Stomach (tissue), 4 donors: ENCODE measurements at regions not wholly inside any gene's neighbourhood (a gene's known extent, or its start where the extent isn't known, plus 50 kb on each side); places are given as distances from the start of the nearest gene placed in this dataset.

ENCODE experiments used
- POLR2A ChIP-seq, 4 donors: fragments of 450-650 bp; IDR thresholded peaks; one replicate each; pipeline ENCODE4 v1.6.1; 2016; ENCODE audit warnings: antibody characterized with exemption in 4 of 4, control low read depth in 2 of 4, mild to moderate bottlenecking in 1 of 4, moderate library complexity in 1 of 4
- TF ChIP-seq, protein P1 (sequence below), 7 experiments: fragments of 450-650 bp in 4 of 7; fragments of 200-600 bp in 3 of 7; sonication (generic) in 3 of 7; IDR thresholded peaks; one replicate each; pipeline ENCODE4 v1.5.1; 2016 to 2019; ENCODE audit warnings: antibody characterized with exemption in 7 of 7, control low read depth in 2 of 7, mild to moderate bottlenecking in 1 of 7

DNA sequence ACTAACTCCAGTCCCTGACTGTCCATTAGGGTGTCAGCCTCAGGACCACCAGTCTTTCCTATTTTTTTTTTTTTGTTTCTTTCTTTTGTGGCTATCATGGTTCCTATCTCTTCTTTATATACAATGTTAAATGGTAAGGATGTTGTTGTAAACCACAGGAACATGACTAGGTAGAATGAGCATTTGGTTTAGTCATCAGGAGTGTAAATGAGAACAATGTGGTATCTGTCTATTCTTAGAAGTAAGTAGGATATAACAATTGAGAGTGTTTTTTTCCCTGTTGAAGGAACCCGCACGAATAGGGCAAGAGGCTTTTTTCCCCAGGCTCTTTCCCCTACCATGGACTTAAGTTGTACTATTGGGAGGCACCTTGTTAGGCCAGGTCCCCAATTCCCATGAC, 880.3 kb upstream of the GBE1 start:
- TF ChIP-seq, protein P1, sequence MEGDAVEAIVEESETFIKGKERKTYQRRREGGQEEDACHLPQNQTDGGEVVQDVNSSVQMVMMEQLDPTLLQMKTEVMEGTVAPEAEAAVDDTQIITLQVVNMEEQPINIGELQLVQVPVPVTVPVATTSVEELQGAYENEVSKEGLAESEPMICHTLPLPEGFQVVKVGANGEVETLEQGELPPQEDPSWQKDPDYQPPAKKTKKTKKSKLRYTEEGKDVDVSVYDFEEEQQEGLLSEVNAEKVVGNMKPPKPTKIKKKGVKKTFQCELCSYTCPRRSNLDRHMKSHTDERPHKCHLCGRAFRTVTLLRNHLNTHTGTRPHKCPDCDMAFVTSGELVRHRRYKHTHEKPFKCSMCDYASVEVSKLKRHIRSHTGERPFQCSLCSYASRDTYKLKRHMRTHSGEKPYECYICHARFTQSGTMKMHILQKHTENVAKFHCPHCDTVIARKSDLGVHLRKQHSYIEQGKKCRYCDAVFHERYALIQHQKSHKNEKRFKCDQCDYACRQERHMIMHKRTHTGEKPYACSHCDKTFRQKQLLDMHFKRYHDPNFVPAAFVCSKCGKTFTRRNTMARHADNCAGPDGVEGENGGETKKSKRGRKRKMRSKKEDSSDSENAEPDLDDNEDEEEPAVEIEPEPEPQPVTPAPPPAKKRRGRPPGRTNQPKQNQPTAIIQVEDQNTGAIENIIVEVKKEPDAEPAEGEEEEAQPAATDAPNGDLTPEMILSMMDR (IDR thresholded peaks at IDR 0.05), result no peak
- no peak for TF ChIP-seq POLR2A (IDR thresholded peaks at IDR 0.05)
